ENCODE measurements at regions not wholly inside any gene's neighbourhood (a gene's known extent, or its start where the extent isn't known, plus 50 kb on each side); places are given as distances from the start of the nearest gene placed in this dataset.

DNA sequence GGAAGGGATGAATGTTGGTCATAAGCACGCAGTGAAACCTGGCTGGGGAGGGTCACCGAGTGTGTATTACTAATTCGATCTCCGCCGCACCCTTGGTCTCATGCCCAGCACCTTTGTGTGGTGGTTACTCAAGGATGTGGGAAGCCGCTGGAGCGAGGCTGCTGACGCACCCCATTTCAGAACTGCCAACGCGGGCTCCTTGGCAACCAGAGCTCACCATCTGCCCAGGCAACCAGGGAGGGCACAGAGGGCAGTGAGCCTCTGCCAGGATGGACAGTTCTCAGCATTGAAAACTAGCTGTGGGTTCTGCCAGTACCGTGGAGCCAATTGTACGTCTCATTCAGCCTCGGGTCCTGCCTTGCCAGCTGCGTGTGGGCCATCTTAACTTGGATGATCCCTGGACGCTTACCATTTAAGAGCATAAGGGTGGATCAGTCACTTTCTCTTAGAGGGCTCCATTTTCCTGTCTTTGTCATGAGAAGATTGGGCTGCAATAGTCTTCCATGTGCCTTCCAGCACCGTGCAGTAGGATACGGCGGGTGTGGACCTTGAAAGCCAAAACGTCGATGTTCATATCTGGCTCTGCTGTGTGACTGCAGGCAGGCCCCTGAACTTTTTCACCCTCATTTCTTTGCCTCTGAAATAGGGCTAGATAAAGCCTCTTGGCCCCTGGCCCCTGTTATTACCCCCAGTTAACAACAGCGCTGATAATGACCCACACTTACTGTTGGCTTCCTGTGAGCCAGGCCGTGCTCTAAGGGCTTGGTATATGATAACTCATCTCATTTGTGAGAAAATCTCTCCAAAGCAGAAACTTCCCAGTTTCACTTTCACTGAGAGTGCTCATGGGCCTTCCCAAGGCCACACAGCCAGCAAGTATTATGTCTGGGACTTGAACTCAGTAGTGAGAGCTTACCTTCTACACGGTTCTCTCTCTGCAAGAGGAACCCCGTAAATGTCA, 238.8 kb downstream of the OPA1 start:
- TF ChIP-seq, protein P1, sequence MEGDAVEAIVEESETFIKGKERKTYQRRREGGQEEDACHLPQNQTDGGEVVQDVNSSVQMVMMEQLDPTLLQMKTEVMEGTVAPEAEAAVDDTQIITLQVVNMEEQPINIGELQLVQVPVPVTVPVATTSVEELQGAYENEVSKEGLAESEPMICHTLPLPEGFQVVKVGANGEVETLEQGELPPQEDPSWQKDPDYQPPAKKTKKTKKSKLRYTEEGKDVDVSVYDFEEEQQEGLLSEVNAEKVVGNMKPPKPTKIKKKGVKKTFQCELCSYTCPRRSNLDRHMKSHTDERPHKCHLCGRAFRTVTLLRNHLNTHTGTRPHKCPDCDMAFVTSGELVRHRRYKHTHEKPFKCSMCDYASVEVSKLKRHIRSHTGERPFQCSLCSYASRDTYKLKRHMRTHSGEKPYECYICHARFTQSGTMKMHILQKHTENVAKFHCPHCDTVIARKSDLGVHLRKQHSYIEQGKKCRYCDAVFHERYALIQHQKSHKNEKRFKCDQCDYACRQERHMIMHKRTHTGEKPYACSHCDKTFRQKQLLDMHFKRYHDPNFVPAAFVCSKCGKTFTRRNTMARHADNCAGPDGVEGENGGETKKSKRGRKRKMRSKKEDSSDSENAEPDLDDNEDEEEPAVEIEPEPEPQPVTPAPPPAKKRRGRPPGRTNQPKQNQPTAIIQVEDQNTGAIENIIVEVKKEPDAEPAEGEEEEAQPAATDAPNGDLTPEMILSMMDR (IDR thresholded peaks at IDR 0.05; ENCODE audit: borderline replicate concordance, extremely low read depth, low read length, poor library complexity, severe bottlenecking): no peak
- no peak for TF ChIP-seq EZH2 (IDR thresholded peaks at IDR 0.05; ENCODE audit: borderline replicate concordance, low read depth, low read length, severe bottlenecking)
